CD4-positive, alpha-beta T cell treated with Interleukin-15 for 1 hour (primary cell): ENCODE measurements at regions not wholly inside any gene's neighbourhood (a gene's known extent, or its start where the extent isn't known, plus 50 kb on each side); places are given as distances from the start of the nearest gene placed in this dataset.
"Not testable (repeated sequence)": the region's sequence is repeated elsewhere in the genome, so short reads cannot be mapped to it uniquely, and the experiment has no call there.

Experiments used
- DNase-seq: peaks from one replicate; pipeline ENCODE4 v3.0.0-alpha.2; 2020

GRCh38 chr6:170192905-170193304 is 98.0 kb downstream of the DLL1 start:
- no peak for DNase-seq

DNA sequence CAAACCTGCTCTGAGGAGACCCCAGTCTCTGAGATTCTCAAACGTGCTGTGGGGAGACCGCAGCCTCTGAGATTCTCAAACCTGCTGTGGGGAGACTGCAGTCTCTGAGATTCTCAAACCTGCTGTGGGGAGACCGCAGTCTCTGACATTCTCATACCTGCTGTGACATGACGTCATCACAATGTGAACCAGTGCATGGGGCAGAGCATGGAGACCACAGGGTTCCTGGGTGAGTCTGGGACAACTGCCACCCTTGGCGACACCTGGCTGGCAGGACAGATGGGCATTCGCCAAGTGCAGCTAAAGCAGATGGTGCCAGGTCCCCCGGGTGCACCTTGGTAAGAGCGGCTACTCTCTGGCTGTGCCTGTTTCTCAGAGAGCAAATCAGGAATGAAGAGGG is 98.8 kb downstream of the DLL1 start:
- not testable (repeated sequence) for DNase-seq

- DNase-seq = no peak
Observed at GRCh38 chr6:170190046-170190445, 100.8 kb downstream of the DLL1 start.

- no peak for DNase-seq
Observed at GRCh38 chr6:170189236-170189635, 101.6 kb downstream of the DLL1 start.

GRCh38 chr6:170188571-170189001 is 102.3 kb downstream of the DLL1 start:
- no peak for DNase-seq

DNA sequence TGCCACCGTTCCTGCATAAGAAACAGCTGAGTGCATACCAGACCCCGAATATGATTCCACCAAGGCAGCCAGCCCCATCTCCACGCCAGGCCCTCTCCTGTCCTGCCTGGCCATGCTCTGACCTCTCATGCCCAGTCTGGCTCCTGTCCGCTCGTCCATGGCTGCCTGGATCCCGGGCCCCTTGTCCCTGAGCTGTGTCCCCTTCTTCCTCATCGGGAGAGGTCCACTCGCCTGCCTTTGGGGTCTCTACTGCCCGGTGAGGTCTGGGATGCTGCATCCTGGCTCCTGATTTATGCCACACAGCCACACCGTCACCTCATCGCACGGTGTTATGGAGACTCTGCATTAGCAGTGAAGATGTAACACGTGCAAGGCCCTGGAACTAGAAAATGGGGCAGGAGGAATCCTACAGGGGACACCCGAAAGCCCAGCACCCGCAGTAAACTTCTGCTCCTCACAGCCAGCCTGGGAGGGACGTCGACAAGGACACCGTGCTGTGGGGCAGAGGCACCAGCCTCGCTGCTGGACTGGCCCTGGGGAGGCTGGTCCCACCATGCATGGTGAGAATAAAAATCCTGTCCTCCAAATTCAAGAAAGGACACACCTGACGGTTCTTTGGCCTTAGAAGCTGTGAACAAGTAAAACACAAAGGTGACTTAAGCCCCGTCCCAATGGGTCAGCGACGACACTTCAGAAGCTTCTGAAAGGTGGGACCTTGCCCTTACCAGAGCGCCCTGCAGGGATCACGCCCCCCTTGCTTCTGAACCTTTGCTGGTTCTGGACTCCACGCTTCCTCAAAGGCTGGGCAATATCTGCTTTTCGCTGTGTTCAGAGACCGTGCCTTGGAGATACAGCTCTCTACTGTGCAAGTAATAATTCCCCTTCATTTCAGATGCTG is 103.0 kb downstream of the DLL1 start:
- DNase-seq = no peak

DNA sequence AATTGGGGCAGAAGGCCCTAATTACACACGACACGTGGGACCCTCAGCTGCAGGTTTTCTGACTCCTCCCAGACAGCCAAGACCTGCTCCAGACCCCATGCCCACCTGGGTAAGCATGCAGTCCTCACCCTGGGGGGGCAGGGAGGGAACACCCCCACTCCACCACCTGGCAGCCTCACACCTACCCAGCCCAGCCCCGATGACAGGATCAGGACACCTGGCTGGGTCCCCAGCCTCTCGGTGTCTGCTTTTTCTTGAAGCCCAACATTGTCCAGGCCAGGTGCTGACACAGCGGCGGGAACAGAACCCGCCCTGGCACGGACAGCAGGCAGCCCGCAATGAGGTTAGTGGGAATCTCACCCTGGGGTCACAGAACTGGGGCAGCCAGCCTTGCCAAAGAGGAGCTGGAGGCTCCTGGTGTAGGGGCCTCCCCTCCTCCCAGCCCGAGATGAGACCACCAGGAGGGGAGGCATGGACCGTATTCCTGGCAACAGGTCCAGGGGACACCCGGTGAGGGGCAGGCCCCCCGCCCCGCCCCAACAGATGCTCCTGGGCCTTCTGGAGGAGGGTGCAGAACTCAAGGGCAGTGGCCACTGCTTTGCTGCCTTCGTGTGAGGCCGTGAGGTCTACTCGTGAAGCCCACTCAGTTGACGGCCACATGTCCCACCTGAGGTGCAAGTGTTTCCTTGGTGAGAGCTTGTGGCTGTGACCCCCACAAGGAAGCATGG is 103.8 kb downstream of the DLL1 start:
- DNase-seq = no peak

DNA sequence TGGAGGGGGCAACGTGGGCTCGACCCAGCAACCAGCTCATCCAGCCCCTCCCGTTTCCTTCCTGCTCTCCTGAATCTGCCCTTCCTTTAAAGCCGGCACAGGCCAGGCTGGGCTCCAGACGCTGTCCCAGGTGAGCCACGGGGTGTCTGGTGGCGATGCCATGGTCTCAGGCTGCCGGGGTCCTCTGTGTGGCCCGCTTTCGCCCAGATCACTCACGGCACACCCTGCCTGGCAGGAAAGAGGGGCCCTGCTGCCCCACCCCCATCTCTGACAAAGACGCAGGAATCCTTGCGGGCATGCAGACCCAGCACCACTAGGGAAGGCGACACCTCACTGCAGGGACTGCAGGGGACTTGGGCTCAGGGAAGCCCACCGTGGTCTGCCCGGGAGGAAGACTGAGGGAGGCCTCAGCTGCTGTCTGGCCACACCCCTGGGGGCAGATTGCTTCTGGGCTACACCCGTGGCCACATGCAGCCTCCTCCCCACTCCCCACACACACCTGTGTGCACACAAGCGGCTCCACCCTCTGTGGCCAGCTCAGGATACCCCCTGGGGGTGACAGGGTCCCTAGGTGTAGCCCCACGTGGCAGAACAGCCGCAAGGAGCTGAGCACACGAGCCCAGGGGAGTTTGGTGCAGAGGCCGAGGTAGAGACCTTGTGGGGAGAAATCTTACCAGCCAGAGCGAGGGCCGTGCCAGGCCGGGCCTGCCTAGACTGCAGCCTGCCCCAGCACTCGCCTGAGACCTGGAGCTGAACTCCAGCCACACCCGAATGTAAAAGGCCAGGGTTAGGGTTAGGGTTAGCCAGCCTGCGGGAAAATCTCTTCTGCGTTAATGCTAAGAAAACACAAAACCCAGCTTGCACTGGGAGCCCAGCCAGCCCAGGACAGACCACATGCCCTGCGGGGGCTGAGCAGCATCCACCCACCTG is 104.6 kb downstream of the DLL1 start:
- no peak for DNase-seq

GRCh38 chr6:170185175-170185978 is 105.5 kb downstream of the DLL1 start:
- no peak for DNase-seq

GRCh38 chr6:170184316-170184715 is 106.6 kb downstream of the DLL1 start:
- DNase-seq = no peak

GRCh38 chr6:170183521-170183920 is 107.4 kb downstream of the DLL1 start:
- no peak for DNase-seq

- DNase-seq = no peak
Observed at GRCh38 chr6:170182781-170183120, 108.1 kb downstream of the DLL1 start.

DNA sequence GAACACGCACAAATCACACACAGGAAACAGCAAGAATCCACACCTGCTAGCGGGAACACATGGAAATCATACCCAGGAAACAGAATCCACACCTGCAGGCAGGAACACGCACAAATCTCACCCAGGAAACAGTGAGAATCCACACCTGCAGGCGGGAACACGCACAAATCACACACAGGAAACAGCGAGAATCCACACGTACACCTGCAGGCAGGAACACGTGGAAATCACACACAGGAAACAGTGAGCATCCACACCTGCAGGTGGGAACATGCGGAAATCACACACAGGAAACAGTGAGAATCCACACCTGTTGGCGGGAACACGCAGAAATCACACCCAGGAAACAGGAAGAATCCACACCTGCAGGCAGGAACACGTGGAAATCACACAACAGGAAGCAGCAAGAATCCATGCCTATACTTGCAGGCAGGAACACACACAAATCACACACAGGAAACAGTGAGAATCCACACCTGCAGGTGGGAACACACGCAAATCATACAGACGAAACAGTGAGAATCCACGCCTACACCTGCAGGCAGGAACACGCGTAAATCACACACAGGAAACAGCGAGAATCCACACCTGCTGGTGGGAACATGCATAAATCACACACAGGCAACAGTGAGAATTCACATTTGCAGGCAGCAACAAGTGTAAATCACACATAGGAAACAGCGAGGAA is 108.6 kb downstream of the DLL1 start:
- no peak for DNase-seq

GRCh38 chr6:170181338-170181690 is 109.6 kb downstream of the DLL1 start:
- no peak for DNase-seq

- DNase-seq = no peak
Observed at GRCh38 chr6:170180671-170181337, 110.1 kb downstream of the DLL1 start.

DNA sequence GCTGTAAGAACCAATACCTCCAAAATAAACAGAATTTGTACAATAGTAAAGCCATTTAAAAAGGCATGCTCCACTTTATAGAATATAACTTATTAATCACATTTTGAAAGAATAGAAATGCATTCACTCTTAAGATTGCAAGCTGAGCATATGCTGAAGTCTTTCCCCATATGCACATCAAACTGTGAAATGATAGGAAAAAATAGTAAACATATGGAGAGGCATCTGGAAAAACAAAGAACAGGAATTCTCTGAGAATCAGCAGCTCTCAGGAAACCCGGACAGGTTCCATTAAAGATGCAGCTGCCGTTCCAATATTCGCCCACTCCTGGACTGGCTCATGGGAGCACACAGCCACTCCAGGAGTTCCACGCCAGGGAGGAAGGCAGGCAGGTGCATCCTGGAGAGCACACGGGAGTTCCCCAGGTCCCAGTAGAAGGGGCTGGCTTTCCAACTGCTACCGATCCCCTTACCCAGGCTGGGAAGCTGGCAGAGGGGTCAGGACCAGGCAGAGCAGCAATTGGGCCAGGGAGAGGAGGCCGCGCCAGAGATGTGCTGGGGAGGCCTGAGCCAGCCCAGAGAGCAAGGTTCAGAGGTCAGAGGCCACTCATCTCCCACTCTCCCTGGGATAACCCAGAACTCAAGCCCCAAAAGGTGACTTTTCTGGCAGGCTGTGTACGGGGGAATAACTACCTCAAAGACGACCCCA is 111.1 kb downstream of the DLL1 start:
- no peak for DNase-seq

DNA sequence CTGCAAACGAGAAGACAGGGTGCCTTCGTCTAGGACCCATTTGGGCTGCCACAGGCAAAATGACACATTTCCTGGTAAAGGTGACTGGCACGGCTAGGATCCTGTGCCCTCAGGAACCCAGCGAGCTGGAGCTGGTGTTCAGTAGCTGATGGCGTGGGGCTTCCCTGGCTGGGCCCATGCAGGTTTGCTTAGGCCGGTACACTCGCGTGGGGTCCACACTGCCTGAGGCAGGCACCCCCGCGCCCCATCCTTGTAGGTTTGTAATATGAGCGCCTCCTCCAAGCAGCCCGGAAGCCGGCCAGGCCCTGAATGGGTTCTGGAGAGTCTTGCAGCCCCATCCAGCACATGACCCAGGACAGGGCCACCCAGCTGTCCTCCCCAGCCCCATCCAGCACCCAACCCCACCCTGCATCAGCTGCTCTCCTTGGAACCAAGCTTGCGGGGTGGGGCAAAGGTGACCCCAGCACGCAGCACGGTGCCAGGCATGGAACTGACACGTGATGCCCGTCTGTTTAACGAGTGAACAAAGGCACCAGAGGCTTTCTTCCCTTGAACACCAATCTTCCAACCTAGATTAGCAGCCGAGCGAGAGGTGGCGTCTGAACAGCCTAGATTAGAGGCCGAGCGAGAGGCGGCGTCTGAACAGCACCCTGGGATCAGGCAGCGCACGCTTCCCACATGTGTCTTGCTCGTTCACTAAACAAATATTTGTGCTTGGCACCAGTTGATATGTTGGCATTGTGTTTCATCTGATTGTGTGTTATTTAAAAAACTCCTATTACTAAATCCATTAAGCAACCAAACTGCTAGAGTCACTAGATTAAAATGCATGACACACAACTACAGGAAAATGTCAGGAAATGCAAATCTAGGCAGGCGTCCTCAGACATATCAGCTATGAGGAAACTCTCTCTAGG is 112.1 kb downstream of the DLL1 start:
- no peak for DNase-seq

DNA sequence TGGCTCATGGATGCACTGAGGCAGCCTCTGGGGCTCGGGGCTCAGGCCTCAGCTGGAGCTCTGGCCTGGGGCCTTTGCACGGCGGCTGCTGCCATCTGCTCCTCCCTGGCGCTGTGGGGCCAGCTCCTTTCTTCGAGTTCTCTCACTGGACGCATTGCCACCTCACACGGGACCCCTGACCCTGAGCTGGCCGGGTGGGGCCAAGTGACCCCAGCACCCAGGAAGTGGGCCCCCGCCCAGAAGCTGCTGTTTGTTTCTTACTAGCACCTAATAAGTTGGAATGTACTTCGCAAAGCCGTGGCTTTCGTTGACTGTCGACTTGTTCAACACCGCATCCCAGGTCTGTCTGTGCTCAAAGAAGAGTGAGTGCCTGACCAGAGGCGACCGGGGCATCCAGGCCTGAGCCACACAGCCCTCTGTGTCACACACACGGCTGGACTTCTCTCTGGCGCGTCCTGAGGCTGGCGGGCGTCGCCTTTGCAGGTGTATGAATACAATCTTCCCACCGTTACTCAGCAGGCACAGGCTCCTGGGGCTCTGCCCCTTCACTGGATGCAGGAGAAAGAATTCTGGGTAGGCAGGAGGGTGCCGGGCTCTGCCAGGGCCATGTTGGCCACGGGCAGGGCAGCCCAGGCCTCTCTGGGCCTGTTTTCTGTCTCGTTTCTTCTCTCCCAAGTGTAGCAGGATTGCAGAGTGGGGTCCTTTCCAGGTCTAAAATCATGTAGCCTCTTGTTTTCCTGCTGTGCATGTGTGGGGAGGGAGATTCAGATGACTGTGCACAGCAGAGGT is 112.9 kb downstream of the DLL1 start:
- peak; percentile 12 for DNase-seq
